Natural killer cell (primary cell): ENCODE measurements at regions not wholly inside any gene's neighbourhood (a gene's known extent, or its start where the extent isn't known, plus 50 kb on each side); places are given as distances from the start of the nearest gene placed in this dataset.
"Not testable (repeated sequence)": the region's sequence is repeated elsewhere in the genome, so short reads cannot be mapped to it uniquely, and the experiment has no call there.

Source experiments
- ATAC-seq, 3 donors: fragments of 150-1000 bp in 2 of 3; fragments of 200-7000 bp in 1 of 3; cut with Tn5 transposase; 1 replicate in 1 of 3; 2 replicates in 2 of 3; pipeline ENCODE4 v1.10.0; 2021; ENCODE audit warnings: mild to moderate bottlenecking in 2 of 3, moderate library complexity in 2 of 3
- DNase-seq, 2 donors: peaks; one replicate each; pipeline versions ENCODE4 v3.0.0 to v3.0.0-alpha.2; 2013 to 2021; ENCODE audit warnings: mixed read lengths in 1 of 2
- H3K27ac ChIP-seq: one replicate; pipeline ENCODE4 v1.5.1; 2013; ENCODE audit warnings: mild to moderate bottlenecking, low read length
- H3K27me3 ChIP-seq: one replicate; pipeline ENCODE4 v1.6.1; 2013; ENCODE audit warnings: low read length; ENCODE audit not compliant: control insufficient read depth, insufficient read depth
- H3K36me3 ChIP-seq: one replicate; pipeline ENCODE4 v1.6.1; 2013; ENCODE audit warnings: low read length; ENCODE audit not compliant: control insufficient read depth, insufficient read depth
- H3K4me1 ChIP-seq: one replicate; pipeline ENCODE4 v1.6.1; 2013; ENCODE audit warnings: low read length; ENCODE audit not compliant: control insufficient read depth, insufficient read depth
- H3K4me3 ChIP-seq: one replicate; pipeline ENCODE4 v1.5.1; 2013; ENCODE audit warnings: low read length
- H3K9me3 ChIP-seq: one replicate; pipeline ENCODE4 v1.6.1; 2013; ENCODE audit warnings: low read length; ENCODE audit not compliant: control insufficient read depth, insufficient read depth
- H3K27ac Mint-ChIP-seq, 2 donors: one replicate each; pipeline ENCODE4 v1.8.0; 2022; ENCODE audit warnings: mild to moderate bottlenecking in 2 of 2, mixed read lengths in 2 of 2, moderate library complexity in 1 of 2
- H3K27me3 Mint-ChIP-seq, 2 donors: one replicate each; pipeline ENCODE4 v1.8.0; 2022; ENCODE audit warnings: low read depth in 2 of 2, mixed read lengths in 2 of 2
- H3K36me3 Mint-ChIP-seq: one replicate; pipeline ENCODE4 v1.8.0; 2022; ENCODE audit warnings: mixed read lengths
- H3K4me1 Mint-ChIP-seq, 2 donors: one replicate each; pipeline ENCODE4 v1.8.0; 2022; ENCODE audit warnings: mixed read lengths in 2 of 2
- H3K4me3 Mint-ChIP-seq: one replicate; pipeline ENCODE4 v1.8.0; 2022; ENCODE audit warnings: mild to moderate bottlenecking, moderate library complexity, mixed read lengths
- H3K9me3 Mint-ChIP-seq, 2 donors: one replicate each; pipeline ENCODE4 v1.8.0; 2022; ENCODE audit warnings: mixed read lengths in 2 of 2
- CTCF ChIP-seq: fragments of 200-600 bp; IDR thresholded peaks from one replicate; pipeline ENCODE4 v1.8.0; 2022; ENCODE audit warnings: antibody characterized with exemption
- WGBS: methylation state at CpG from one replicate; pipeline ENCODE4 v1.1.7; 2013; ENCODE audit warnings: missing lambda C conversion rate; ENCODE audit not compliant: insufficient coverage; 5-methylcytosine and 5-hydroxymethylcytosine counted together
- intact Hi-C: fragments of 100-400 bp; cut with micrococcal nuclease; formaldehyde crosslinking; loops from one replicate; pipeline ENCODE4 v1.14.2; 2022

GRCh38 chrX:88202149-88202548 lies 544.9 kb upstream of the CPXCR1 start:
- Histone ChIP-seq H3K36me3 (no peaks in the 10 kb centered on the region), H3K9me3 (no peaks in the 10 kb centered on the region), H3K27me3 (no peaks in the 10 kb centered on the region), H3K4me1 (no peaks in the 10 kb centered on the region), H3K4me3 (no peak overlapping the region), H3K27ac (no peak overlapping the region)
- H3K4me3 Mint-ChIP-seq = no peak overlapping the region
- H3K27me3 Mint-ChIP-seq = no peaks in the 10 kb centered on the region
- H3K36me3 Mint-ChIP-seq = no peaks in the 10 kb centered on the region
- peaks cover 2 to 6% of the 10 kb centered on the region in 2 donors for H3K9me3 Mint-ChIP-seq
- ATAC-seq = no peak
- H3K4me1 Mint-ChIP-seq = no peaks in the 10 kb centered on the region
- WGBS = no CpG with 5 or more reads among the region's 2 CpGs
- intact Hi-C loops = no loop called here
- no peak for DNase-seq
- no peak for TF ChIP-seq CTCF
- H3K27ac Mint-ChIP-seq = no peak overlapping the region

GRCh38 chrX:88244066-88244465 lies 503.0 kb upstream of the CPXCR1 start:
- Histone ChIP-seq H3K4me3 (no peak overlapping the region), H3K36me3 (no peaks in the 10 kb centered on the region), H3K27me3 (no peaks in the 10 kb centered on the region), H3K9me3 (no peaks in the 10 kb centered on the region), H3K27ac (no peak overlapping the region), H3K4me1 (no peaks in the 10 kb centered on the region)
- DNase-seq (no peak), ATAC-seq (no peak)
- H3K27me3 Mint-ChIP-seq = no peaks in the 10 kb centered on the region
- H3K36me3 Mint-ChIP-seq = no peaks in the 10 kb centered on the region
- no peak overlapping the region for H3K4me3 Mint-ChIP-seq
- 50% methylated on average over 1 of the region's 1 CpG for WGBS
- H3K9me3 Mint-ChIP-seq = peaks cover 8 to 10% of the 10 kb centered on the region in 2 donors
- intact Hi-C loops = no loop called here
- no peaks in the 10 kb centered on the region for H3K4me1 Mint-ChIP-seq
- H3K27ac Mint-ChIP-seq = no peak overlapping the region
- TF ChIP-seq CTCF = no peak

DNA sequence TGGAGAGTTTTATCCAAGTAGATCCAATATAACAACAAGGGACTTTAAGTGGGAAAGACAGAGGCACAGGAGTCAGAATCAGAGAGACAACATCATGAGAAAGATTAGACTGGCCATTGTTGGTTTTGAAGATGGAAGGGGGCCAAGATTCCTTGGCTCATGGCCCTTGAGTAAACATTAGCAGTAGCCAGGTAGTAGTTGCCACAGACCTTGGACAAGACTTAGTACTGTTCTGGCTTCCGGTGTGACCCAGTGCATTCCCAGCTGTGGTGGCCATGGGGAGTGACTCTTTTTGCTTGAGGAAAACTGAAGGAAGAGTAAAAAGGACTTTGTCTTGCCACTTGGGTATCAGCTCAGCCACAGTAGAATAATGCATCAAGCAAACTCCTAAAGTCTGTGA lies 462.2 kb upstream of the CPXCR1 start:
- Mint-ChIP-seq H3K9me3 (peaks cover 3 to 13% of the 10 kb centered on the region in 2 donors), H3K36me3 (no peaks in the 10 kb centered on the region), H3K27ac (no peak overlapping the region), H3K4me1 (no peaks in the 10 kb centered on the region), H3K4me3 (no peak overlapping the region), H3K27me3 (no peaks in the 10 kb centered on the region)
- Histone ChIP-seq H3K4me3 (no peak overlapping the region), H3K4me1 (no peaks in the 10 kb centered on the region), H3K9me3 (no peaks in the 10 kb centered on the region), H3K27ac (no peak overlapping the region), H3K27me3 (no peaks in the 10 kb centered on the region), H3K36me3 (no peaks in the 10 kb centered on the region)
- DNase-seq = no peak
- no peak for ATAC-seq
- no peak for TF ChIP-seq CTCF
- intact Hi-C loops = no loop called here
- 100% methylated on average over 1 of the region's 1 CpG for WGBS

- H3K4me1 ChIP-seq, H3K4me3 ChIP-seq, H3K4me1 Mint-ChIP-seq, H3K27ac Mint-ChIP-seq, H3K27me3 Mint-ChIP-seq, H3K36me3 Mint-ChIP-seq, H3K4me3 Mint-ChIP-seq, H3K36me3 ChIP-seq, DNase-seq, ATAC-seq, H3K27me3 ChIP-seq, H3K9me3 ChIP-seq, intact Hi-C loops, H3K27ac ChIP-seq: not testable (repeated sequence)
- peaks cover 4 to 22% of the 10 kb centered on the region in 2 donors for H3K9me3 Mint-ChIP-seq
- WGBS = 100% methylated on average over 1 of the region's 2 CpGs
These were observed 433.1 kb upstream of the CPXCR1 start for GRCh38 chrX:88313972-88314371.
